Brain microvascular endothelial cell (primary cell): ENCODE measurements at regions not wholly inside any gene's neighbourhood (a gene's known extent, or its start where the extent isn't known, plus 50 kb on each side); places are given as distances from the start of the nearest gene placed in this dataset.

Experiments
- DNase-seq: peaks from one replicate; pipeline ENCODE4 v3.0.0-alpha.2; 2020
- H3K27ac ChIP-seq: fragments of 250-450 bp; sonication (Bioruptor Pico); 2 replicates; pipeline ENCODE4 v1.5.1; 2020; ENCODE audit warnings: mild to moderate bottlenecking, moderate library complexity
- H3K27me3 ChIP-seq: fragments of 250-450 bp; sonication (Bioruptor Pico); replicated peaks from 2 replicates; pipeline ENCODE4 v1.5.1; 2020; ENCODE audit warnings: mild to moderate bottlenecking
- H3K36me3 ChIP-seq: fragments of 250-450 bp; sonication (Bioruptor Pico); replicated peaks from 2 replicates; pipeline ENCODE4 v1.5.1; 2020; ENCODE audit warnings: mild to moderate bottlenecking
- H3K4me3 ChIP-seq: 2 replicates; pipeline ENCODE4 v1.5.1; 2011; ENCODE audit warnings: low read depth, mild to moderate bottlenecking, control low read depth, low read length, moderate library complexity
- CTCF ChIP-seq: IDR thresholded peaks from 2 replicates; pipeline ENCODE4 v1.5.1; 2011; ENCODE audit warnings: low read depth, mild to moderate bottlenecking, moderate library complexity, low read length, control low read depth, inconsistent platforms; ENCODE audit errors: missing control alignments
- in situ Hi-C: cut with HindIII; loops from 2 replicates; pipeline ENCODE4 v1.10.0; 2017; ENCODE audit warnings: low sequenced_read_pairs, low pct_ligation_motif_present

- H3K27ac ChIP-seq, result no peak overlapping the region
- TF ChIP-seq CTCF, result no peak
- H3K27me3 ChIP-seq, result no peaks in the 10 kb centered on the region
- no peak for DNase-seq
- in situ Hi-C loops, result no loop called here
- no peak overlapping the region for H3K4me3 ChIP-seq
- no peaks in the 10 kb centered on the region for H3K36me3 ChIP-seq
These were observed 1476.1 kb upstream of the TENM3 start for GRCh38 chr4:180766944-180767729.

GRCh38 chr4:180768610-180769009, 1474.6 kb upstream of the TENM3 start:
- DNase-seq, result no peak
- in situ Hi-C loops, result no loop called here

GRCh38 chr4:180769791-180770190, 1473.4 kb upstream of the TENM3 start:
- in situ Hi-C loops, result no loop called here
- no peak for TF ChIP-seq CTCF

More at GRCh38 chr4:180768610-180769009, 1474.6 kb upstream of the TENM3 start:
- Histone ChIP-seq H3K36me3 (no peaks in the 10 kb centered on the region), H3K4me3 (no peak overlapping the region), H3K27ac (no peak overlapping the region), H3K27me3 (no peaks in the 10 kb centered on the region)
- no peak for TF ChIP-seq CTCF

GRCh38 chr4:180770265-180770664, 1472.9 kb upstream of the TENM3 start:
- Histone ChIP-seq H3K4me3 (no peak overlapping the region), H3K27ac (no peak overlapping the region), H3K27me3 (no peaks in the 10 kb centered on the region), H3K36me3 (no peaks in the 10 kb centered on the region)
- DNase-seq, result no peak
- in situ Hi-C loops, result no loop called here
- no peak for TF ChIP-seq CTCF

More at GRCh38 chr4:180769791-180770190, 1473.4 kb upstream of the TENM3 start:
- Histone ChIP-seq H3K36me3 (no peaks in the 10 kb centered on the region), H3K4me3 (no peak overlapping the region), H3K27ac (no peak overlapping the region), H3K27me3 (no peaks in the 10 kb centered on the region)
- DNase-seq, result no peak

- H3K4me3 ChIP-seq, result no peak overlapping the region
- in situ Hi-C loops, result no loop called here
- no peaks in the 10 kb centered on the region for H3K27me3 ChIP-seq
- no peaks in the 10 kb centered on the region for H3K36me3 ChIP-seq
- TF ChIP-seq CTCF, result no peak
- DNase-seq, result no peak
- no peak overlapping the region for H3K27ac ChIP-seq
These were observed 1458.3 kb upstream of the TENM3 start for GRCh38 chr4:180784940-180785339.

- Histone ChIP-seq H3K36me3 (no peaks in the 10 kb centered on the region), H3K4me3 (no peak overlapping the region)
- in situ Hi-C loops, result no loop called here
These were observed 1454.5 kb upstream of the TENM3 start for GRCh38 chr4:180788729-180789128.

More at GRCh38 chr4:180788729-180789128, 1454.5 kb upstream of the TENM3 start:
- TF ChIP-seq CTCF, result no peak
- Histone ChIP-seq H3K27me3 (no peaks in the 10 kb centered on the region), H3K27ac (no peak overlapping the region)
- DNase-seq, result no peak
